ENCODE measurements at regions not wholly inside any gene's neighbourhood (a gene's known extent, or its start where the extent isn't known, plus 50 kb on each side); places are given as distances from the start of the nearest gene placed in this dataset.

DNA sequence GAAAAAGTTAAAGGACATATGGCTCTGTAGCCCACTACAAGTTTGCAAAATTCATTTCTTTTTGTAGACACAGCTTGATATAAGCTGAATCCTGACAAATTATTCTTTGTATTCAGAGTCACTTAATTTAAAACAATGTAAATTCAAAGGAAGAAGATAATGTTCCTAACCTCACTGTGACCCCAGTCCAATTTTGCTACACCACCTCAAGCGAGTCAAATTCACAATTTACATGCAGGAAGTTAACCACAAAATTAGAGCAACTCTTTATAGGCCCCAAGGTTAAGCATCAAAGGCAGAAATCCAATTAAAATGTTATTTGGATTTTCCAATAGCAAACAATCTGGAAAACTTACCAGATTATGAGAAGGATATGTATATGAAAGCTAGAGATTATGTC lies 119.5 kb upstream of the CNTN6 start:
- no peak for TF ChIP-seq POLR2A (IDR thresholded peaks at IDR 0.05)
- TF ChIP-seq, protein P1, sequence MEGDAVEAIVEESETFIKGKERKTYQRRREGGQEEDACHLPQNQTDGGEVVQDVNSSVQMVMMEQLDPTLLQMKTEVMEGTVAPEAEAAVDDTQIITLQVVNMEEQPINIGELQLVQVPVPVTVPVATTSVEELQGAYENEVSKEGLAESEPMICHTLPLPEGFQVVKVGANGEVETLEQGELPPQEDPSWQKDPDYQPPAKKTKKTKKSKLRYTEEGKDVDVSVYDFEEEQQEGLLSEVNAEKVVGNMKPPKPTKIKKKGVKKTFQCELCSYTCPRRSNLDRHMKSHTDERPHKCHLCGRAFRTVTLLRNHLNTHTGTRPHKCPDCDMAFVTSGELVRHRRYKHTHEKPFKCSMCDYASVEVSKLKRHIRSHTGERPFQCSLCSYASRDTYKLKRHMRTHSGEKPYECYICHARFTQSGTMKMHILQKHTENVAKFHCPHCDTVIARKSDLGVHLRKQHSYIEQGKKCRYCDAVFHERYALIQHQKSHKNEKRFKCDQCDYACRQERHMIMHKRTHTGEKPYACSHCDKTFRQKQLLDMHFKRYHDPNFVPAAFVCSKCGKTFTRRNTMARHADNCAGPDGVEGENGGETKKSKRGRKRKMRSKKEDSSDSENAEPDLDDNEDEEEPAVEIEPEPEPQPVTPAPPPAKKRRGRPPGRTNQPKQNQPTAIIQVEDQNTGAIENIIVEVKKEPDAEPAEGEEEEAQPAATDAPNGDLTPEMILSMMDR (IDR thresholded peaks at IDR 0.05): no peak
- H3K27ac ChIP-seq: no peak overlapping the region
- no peaks in the 10 kb centered on the region for H3K4me1 ChIP-seq
- no peaks in the 10 kb centered on the region for H3K27me3 ChIP-seq
- no peaks in the 10 kb centered on the region for H3K9me3 ChIP-seq
- no peak for DNase-seq
- WGBS, 2 donors: 78 to 79% methylated on average over 1 of the region's 1 CpG
- intact Hi-C loops (cut with DNase I): no loop called here
- H3K36me3 ChIP-seq: no peaks in the 10 kb centered on the region
- no peak overlapping the region for H3K4me3 ChIP-seq (replicated peaks in 1 of 3)

DNA sequence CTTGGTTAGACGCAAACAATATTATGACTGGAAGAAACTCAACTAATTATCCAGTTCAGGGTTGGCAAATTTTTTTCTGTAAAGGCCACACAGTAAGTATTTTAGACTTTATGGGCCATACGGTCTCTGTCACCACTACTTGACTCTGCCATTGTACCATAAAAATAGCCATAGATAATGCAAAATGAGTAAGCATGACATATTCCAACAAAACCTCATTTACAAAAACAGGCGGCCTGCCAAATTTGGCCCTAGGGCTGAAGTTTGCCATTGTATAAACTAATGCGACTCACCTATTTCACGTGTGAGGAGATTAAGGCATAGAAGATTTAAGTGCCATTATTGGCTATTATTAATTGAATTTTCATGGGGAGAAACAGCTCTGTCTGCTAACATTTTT lies 116.8 kb upstream of the CNTN6 start:
- no peaks in the 10 kb centered on the region for H3K36me3 ChIP-seq
- H3K27ac ChIP-seq: no peak overlapping the region
- H3K4me3 ChIP-seq (replicated peaks in 1 of 3): no peak overlapping the region
- no peaks in the 10 kb centered on the region for H3K4me1 ChIP-seq
- no peaks in the 10 kb centered on the region for H3K9me3 ChIP-seq
- WGBS, 2 donors: 84 to 88% methylated on average over 5 of the region's 5 CpGs
- intact Hi-C loops (cut with DNase I): no loop called here
- TF ChIP-seq, protein P1 (IDR thresholded peaks at IDR 0.05): no peak
- TF ChIP-seq POLR2A (IDR thresholded peaks at IDR 0.05): no peak
- DNase-seq: no peak
- H3K27me3 ChIP-seq: no peaks in the 10 kb centered on the region

DNA sequence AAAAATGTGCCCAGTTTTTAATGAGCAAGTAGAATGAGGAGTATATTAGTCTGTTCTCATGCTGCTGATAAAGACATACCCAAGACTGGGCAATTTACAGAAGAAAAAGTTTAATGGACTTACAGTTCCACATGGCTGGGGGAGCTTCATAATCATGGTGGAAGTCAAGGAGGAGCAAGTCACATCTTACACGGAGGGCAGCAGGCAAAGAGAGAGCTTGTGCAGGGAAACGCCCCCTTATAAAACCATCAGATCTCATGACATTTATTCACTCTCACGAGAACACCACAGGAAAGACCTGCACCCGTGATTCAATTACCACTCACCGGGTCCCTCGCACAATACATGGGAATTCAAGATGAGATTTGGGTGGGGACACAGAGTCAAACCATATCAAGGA lies 111.7 kb upstream of the CNTN6 start:
- Histone ChIP-seq H3K9me3 (no peaks in the 10 kb centered on the region), H3K27ac (no peak overlapping the region), H3K4me1 (no peaks in the 10 kb centered on the region), H3K4me3 (replicated peaks in 1 of 3) (no peak overlapping the region), H3K36me3 (no peaks in the 10 kb centered on the region), H3K27me3 (no peaks in the 10 kb centered on the region)
- no peak for DNase-seq
- WGBS, 2 donors: 85 to 95% methylated on average over 6 of the region's 6 CpGs
- no peak for TF ChIP-seq POLR2A (IDR thresholded peaks at IDR 0.05)
- TF ChIP-seq, protein P1 (IDR thresholded peaks at IDR 0.05): no peak
- intact Hi-C loops (cut with DNase I): no loop called here

DNA sequence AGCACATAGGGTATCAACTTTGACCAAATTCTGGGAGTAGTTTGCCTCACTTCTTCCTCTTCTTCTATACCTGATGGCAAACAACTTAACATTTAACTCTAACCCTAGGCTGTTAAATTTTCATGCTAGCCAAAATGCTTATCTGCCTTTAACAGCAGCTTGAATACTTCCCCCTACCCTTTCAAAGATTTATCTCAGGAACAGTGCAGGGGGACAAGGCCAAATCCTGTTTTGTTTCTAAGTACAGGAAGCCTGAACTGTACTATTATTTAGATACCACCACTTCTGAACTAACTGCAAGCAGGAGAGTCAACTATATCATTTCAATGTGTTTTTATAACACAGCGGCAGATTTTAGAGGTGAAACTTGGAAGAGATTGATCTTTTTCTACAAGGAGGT lies 104.0 kb upstream of the CNTN6 start:
- 82 to 86% methylated on average over 1 of the region's 1 CpG for WGBS, 2 donors
- intact Hi-C loops (cut with DNase I): no loop called here
- H3K36me3 ChIP-seq: no peaks in the 10 kb centered on the region
- H3K9me3 ChIP-seq: no peaks in the 10 kb centered on the region
- H3K4me1 ChIP-seq: no peaks in the 10 kb centered on the region
- H3K27ac ChIP-seq: no peak overlapping the region
- no peak for DNase-seq
- TF ChIP-seq, protein P1 (IDR thresholded peaks at IDR 0.05): no peak
- TF ChIP-seq POLR2A (IDR thresholded peaks at IDR 0.05): no peak
- H3K4me3 ChIP-seq (replicated peaks in 1 of 3): no peak overlapping the region
- no peaks in the 10 kb centered on the region for H3K27me3 ChIP-seq

DNA sequence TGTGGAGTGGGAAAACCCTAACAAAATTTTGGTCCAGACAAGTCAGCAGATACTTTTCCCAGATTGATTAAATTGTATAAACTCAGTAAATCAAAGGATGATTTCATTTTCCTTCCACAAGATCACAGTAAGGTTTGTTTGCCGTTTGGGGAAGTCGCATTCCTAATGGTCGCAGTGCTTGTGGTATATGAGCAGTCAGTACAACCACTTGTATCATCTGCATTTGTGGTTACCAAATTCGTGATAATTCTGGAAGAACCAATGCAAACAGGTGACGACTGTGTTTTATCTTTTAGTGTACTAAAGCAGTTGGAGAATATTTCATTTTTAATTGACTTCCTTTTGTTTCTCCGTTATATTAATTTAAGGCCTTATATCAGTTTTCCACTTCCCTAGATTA lies 100.0 kb upstream of the CNTN6 start:
- 83 to 84% methylated on average over 6 of the region's 6 CpGs for WGBS, 2 donors
- no peaks in the 10 kb centered on the region for H3K27me3 ChIP-seq
- DNase-seq: no peak
- intact Hi-C loops (cut with DNase I): no loop called here
- no peaks in the 10 kb centered on the region for H3K4me1 ChIP-seq
- H3K9me3 ChIP-seq: no peaks in the 10 kb centered on the region
- H3K4me3 ChIP-seq (replicated peaks in 1 of 3): no peak overlapping the region
- no peak overlapping the region for H3K27ac ChIP-seq
- TF ChIP-seq, protein P1 (IDR thresholded peaks at IDR 0.05): no peak
- no peak for TF ChIP-seq POLR2A (IDR thresholded peaks at IDR 0.05)
- H3K36me3 ChIP-seq: no peaks in the 10 kb centered on the region
